ENCODE measurements at regions not wholly inside any gene's neighbourhood (a gene's known extent, or its start where the extent isn't known, plus 50 kb on each side); places are given as distances from the start of the nearest gene placed in this dataset.

- DNase-seq (ENCODE audit: low spot score), result no peak
Observed at GRCh38 chr4:41380511-41381157, 123.9 kb downstream of the UCHL1 start.

DNA sequence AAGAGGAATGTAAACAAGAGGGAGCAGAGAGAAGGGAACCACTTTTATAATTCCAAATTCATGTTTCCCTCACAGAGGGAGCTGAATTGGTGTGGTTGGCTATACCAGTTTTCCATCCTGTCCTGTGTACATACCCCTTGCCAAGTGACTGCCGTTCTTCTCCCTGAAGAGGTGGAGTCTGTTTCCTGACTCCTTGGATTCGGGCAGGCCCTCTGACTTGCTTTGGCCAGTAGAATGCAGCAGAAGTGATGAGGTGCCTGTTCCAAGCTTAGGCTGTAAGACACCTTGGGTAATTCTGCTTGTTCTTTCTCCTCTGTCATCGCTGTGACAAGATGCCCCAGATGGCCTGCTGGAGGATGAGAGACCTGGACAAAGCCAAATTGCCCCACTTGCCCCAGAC, 124.7 kb downstream of the UCHL1 start:
- DNase-seq (ENCODE audit: low spot score), result no peak
- in situ Hi-C loops (cut with HindIII; ENCODE audit: low sequenced_read_pairs), result no loop called here

More at GRCh38 chr4:41380511-41381157, 123.9 kb downstream of the UCHL1 start:
- in situ Hi-C loops (cut with HindIII; ENCODE audit: low sequenced_read_pairs), result no loop called here

- in situ Hi-C loops (cut with HindIII; ENCODE audit: low sequenced_read_pairs), result no loop called here
- peak; percentile 49 for DNase-seq (ENCODE audit: low spot score)
Observed at GRCh38 chr4:41384992-41385391, 128.3 kb downstream of the UCHL1 start.

- DNase-seq (ENCODE audit: low spot score), result no peak
- in situ Hi-C loops (cut with HindIII; ENCODE audit: low sequenced_read_pairs), result no loop called here
Observed at GRCh38 chr4:41385481-41385880, 128.8 kb downstream of the UCHL1 start.

- in situ Hi-C loops (cut with HindIII; ENCODE audit: low sequenced_read_pairs), result no loop called here
- no peak for DNase-seq (ENCODE audit: low spot score)
Observed at GRCh38 chr4:41388080-41388479, 131.4 kb downstream of the UCHL1 start.

GRCh38 chr4:41389356-41389755, 132.6 kb downstream of the UCHL1 start:
- no peak for DNase-seq (ENCODE audit: low spot score)
- in situ Hi-C loops (cut with HindIII; ENCODE audit: low sequenced_read_pairs), result no loop called here

- in situ Hi-C loops (cut with HindIII; ENCODE audit: low sequenced_read_pairs), result no loop called here
Observed at GRCh38 chr4:41390661-41391060, 133.9 kb downstream of the UCHL1 start.

DNA sequence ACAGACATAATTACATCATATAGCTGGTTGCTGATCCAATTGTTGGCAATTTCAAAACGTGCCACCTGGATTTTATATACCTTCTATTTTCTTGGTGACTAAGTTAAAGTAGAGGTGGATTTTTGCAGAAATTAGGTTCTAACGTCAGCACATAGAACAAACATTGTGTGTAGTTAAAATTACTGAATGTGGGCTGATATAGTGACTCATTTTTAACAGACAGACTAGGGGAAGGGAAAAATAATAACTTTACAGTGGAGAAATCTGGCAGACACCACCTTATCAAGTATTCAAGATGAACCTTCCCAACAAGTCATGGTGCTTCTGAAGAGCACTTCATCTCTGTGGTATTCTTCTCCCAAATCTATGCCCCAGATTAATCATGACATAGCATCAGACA, 134.5 kb downstream of the UCHL1 start:
- in situ Hi-C loops (cut with HindIII; ENCODE audit: low sequenced_read_pairs), result no loop called here

More at GRCh38 chr4:41390661-41391060, 133.9 kb downstream of the UCHL1 start:
- no peak for DNase-seq (ENCODE audit: low spot score)

GRCh38 chr4:41394481-41394894, 137.8 kb downstream of the UCHL1 start:
- in situ Hi-C loops (cut with HindIII; ENCODE audit: low sequenced_read_pairs), result no loop called here
- peak; percentile 34 for DNase-seq (ENCODE audit: low spot score)

More for the DNA sequence above, 134.5 kb downstream of the UCHL1 start:
- no peak for DNase-seq (ENCODE audit: low spot score)

DNA sequence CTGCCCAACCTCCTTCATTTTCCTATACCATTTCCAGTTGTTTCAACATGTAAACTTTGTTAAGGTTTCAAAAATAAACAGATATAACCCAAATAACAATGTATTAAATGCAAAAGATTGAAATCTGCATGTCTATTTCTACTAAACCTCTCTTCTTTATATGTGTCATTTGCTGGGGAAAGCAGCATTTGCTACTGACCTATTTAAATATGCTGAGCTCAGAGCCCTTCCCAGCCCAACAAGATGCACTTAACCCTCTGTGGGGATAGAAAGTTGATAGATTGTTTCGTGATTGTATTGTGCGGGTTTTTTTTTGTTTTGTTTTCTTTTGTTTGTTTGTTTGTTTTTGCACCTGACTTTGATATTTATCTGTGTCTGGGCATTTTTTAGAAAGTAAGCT, 139.5 kb downstream of the UCHL1 start:
- DNase-seq (ENCODE audit: low spot score), result peak; percentile 62
- in situ Hi-C loops (cut with HindIII; ENCODE audit: low sequenced_read_pairs), result no loop called here

DNA sequence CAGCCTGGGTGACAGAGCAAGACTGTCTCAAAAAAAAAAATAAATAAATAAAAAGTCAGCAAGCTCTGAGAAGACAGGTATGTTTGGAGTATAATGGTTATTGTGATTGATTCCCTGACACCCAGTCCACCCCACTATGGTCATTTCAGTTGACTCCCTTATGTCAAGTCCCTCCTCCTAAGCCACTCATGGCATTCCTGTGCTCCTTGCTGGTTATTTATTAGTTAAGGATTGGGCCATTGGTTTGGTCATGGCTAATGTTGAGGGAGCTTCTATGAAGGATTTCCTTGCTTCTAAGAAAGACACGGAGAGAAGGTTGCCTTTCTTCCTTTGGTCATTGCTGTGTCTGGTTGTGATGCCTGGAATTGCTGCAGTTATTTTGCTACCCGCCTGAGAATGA, 140.1 kb downstream of the UCHL1 start:
- in situ Hi-C loops (cut with HindIII; ENCODE audit: low sequenced_read_pairs), result no loop called here
- no peak for DNase-seq (ENCODE audit: low spot score)

GRCh38 chr4:41399231-41399630, 138.7 kb upstream of the LIMCH1 start:
- no peak for DNase-seq (ENCODE audit: low spot score)
- in situ Hi-C loops (cut with HindIII; ENCODE audit: low sequenced_read_pairs), result no loop called here

- DNase-seq (ENCODE audit: low spot score), result no peak
- in situ Hi-C loops (cut with HindIII; ENCODE audit: low sequenced_read_pairs), result no loop called here
Observed at GRCh38 chr4:41400296-41400695, 137.7 kb upstream of the LIMCH1 start.

DNA sequence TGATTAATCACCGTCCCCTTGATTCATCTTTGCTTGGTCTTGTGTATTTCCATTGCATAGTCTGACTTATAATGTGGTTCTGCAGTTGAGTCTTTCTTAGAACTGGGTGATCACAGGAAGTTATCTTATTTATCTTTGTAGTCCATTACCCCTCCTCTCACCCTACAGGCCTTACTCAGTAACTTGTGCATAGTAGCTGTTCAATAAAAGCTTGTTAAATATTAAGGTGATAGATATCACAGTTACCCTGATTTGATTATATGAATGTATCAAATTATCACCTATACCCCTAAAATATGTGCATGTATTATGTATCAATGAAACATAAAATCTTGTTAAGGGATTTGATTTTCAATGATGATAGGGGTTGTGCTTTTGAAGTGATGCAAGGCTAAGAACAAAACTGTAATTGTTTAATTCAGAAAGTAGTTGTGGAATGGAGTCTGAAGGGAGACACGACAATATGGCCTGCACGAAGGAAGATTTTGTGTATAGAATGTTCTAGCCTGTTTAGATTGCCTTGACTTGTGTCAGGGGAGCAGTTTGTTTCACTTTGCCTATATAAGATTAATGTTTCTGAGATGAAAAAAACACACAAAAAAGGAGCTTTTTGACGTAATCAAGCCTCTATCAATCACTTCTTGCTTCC, 132.4 kb upstream of the LIMCH1 start:
- in situ Hi-C loops (cut with HindIII; ENCODE audit: low sequenced_read_pairs), result no loop called here
- DNase-seq (ENCODE audit: low spot score), result no peak

GRCh38 chr4:41406113-41406516, 131.8 kb upstream of the LIMCH1 start:
- no peak for DNase-seq (ENCODE audit: low spot score)

GRCh38 chr4:41408150-41408549, 129.8 kb upstream of the LIMCH1 start:
- in situ Hi-C loops (cut with HindIII; ENCODE audit: low sequenced_read_pairs), result no loop called here

More at GRCh38 chr4:41406113-41406516, 131.8 kb upstream of the LIMCH1 start:
- in situ Hi-C loops (cut with HindIII; ENCODE audit: low sequenced_read_pairs), result no loop called here

GRCh38 chr4:41408859-41409593, 128.9 kb upstream of the LIMCH1 start:
- DNase-seq (ENCODE audit: low spot score), result no peak
- in situ Hi-C loops (cut with HindIII; ENCODE audit: low sequenced_read_pairs), result no loop called here

More at GRCh38 chr4:41408150-41408549, 129.8 kb upstream of the LIMCH1 start:
- no peak for DNase-seq (ENCODE audit: low spot score)

DNA sequence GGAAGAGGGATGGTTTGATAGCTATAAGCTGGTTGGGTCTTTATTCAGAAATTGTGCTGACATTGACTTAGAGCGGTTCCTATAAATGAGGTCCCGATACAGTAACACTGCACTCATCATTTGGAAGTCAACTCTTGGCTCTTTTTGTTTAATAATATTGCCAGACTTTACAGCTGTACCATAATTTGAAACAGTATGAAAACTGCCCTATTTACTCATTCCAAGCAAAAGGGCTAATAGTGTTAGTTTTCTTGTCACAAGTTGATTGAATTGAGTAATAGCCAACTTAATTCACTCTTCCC, 128.4 kb upstream of the LIMCH1 start:
- in situ Hi-C loops (cut with HindIII; ENCODE audit: low sequenced_read_pairs), result no loop called here
- DNase-seq (ENCODE audit: low spot score), result no peak

DNA sequence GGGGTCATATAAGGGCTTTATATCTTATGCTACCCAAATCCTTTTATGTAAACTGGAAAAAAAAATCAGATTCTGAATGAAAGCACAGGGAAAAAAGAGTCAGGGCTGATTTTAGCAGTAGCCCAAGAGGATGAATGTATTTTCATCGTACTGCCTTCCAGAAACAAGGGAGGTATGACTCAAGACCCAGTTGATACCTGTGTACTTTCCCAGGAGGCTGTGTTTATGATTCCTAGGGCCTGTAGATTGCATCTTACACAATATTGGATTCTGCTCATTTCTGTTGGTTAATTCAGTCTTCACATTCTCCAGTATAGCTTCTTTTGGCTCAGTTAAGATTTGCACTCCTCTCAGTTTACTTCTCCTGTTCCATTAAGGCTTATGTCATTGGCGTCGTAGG, 127.9 kb upstream of the LIMCH1 start:
- in situ Hi-C loops (cut with HindIII; ENCODE audit: low sequenced_read_pairs), result no loop called here
- no peak for DNase-seq (ENCODE audit: low spot score)

DNA sequence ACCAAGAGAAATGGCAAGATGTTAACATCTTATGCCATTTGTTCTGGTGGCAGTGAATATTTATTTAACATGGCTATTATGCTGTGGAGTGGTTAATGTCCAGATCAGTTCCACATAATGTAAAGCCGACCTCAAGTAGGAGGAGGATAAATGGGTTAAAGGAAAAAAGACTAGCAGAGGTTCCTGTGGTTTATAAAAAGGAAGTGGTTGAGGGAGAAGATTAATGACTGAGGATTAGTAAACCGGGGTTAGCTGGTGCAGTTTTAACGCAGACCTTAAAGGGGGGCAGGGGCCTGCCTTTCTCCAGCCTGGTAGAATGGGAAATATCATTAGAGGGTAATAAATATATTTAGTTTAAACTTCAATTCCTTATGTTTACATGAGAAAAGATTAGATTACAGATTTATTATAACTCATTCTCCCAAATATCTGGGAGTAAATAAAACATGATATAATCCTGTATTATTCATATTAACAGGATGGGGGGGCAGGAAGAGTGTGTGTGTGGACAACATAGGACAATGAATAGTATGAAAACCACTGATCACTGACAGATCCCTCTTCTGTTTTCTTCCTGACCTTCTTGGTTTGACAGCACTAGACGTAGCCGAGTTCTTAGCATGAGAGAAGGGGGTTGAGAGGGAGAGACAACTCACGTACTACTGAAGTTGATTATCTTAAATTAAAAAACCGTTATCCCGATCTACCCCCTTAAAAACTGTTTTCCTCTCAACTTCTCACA, 124.1 kb upstream of the LIMCH1 start:
- in situ Hi-C loops (cut with HindIII; ENCODE audit: low sequenced_read_pairs), result no loop called here
- no peak for DNase-seq (ENCODE audit: low spot score)

Data from G401 (cell line).